ENCODE measurements at regions not wholly inside any gene's neighbourhood (a gene's known extent, or its start where the extent isn't known, plus 50 kb on each side); places are given as distances from the start of the nearest gene placed in this dataset.

DNA sequence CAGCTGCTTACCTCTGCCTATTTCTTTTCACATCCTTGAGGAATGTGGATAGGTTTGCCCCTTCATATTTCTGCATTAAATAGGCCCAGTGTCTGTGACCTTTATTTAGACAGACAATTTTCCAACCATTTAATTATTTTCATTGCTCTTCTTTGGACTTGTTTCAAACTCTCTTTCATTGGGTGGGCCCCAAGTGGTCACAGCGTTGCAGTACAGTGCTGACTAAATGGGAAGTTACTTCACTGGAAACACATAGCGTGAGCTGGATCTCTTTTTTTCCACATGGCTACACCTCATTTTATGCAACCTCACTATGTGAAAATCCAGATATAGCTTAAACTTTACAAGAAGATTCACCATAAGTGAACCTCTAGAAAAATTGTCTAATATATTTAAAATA lies 438.9 kb downstream of the ADAMTS20 start:
- Mint-ChIP-seq H3K9me3 (ENCODE audit: unreplicated experiment) (no peaks in the 10 kb centered on the region), H3K4me1 (ENCODE audit: unreplicated experiment) (peaks cover 13% of the 10 kb centered on the region), H3K4me3 (ENCODE audit: unreplicated experiment) (no peak overlapping the region), H3K36me3 (ENCODE audit: unreplicated experiment) (no peaks in the 10 kb centered on the region), H3K27ac (ENCODE audit: unreplicated experiment) (no peak overlapping the region), H3K27me3 (ENCODE audit: unreplicated experiment) (no peaks in the 10 kb centered on the region)
- TF ChIP-seq, protein P1, sequence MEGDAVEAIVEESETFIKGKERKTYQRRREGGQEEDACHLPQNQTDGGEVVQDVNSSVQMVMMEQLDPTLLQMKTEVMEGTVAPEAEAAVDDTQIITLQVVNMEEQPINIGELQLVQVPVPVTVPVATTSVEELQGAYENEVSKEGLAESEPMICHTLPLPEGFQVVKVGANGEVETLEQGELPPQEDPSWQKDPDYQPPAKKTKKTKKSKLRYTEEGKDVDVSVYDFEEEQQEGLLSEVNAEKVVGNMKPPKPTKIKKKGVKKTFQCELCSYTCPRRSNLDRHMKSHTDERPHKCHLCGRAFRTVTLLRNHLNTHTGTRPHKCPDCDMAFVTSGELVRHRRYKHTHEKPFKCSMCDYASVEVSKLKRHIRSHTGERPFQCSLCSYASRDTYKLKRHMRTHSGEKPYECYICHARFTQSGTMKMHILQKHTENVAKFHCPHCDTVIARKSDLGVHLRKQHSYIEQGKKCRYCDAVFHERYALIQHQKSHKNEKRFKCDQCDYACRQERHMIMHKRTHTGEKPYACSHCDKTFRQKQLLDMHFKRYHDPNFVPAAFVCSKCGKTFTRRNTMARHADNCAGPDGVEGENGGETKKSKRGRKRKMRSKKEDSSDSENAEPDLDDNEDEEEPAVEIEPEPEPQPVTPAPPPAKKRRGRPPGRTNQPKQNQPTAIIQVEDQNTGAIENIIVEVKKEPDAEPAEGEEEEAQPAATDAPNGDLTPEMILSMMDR (IDR thresholded peaks at IDR 0.05): no peak
- DNase-seq (ENCODE audit: extremely low spot score, unreplicated experiment): no peak

DNA sequence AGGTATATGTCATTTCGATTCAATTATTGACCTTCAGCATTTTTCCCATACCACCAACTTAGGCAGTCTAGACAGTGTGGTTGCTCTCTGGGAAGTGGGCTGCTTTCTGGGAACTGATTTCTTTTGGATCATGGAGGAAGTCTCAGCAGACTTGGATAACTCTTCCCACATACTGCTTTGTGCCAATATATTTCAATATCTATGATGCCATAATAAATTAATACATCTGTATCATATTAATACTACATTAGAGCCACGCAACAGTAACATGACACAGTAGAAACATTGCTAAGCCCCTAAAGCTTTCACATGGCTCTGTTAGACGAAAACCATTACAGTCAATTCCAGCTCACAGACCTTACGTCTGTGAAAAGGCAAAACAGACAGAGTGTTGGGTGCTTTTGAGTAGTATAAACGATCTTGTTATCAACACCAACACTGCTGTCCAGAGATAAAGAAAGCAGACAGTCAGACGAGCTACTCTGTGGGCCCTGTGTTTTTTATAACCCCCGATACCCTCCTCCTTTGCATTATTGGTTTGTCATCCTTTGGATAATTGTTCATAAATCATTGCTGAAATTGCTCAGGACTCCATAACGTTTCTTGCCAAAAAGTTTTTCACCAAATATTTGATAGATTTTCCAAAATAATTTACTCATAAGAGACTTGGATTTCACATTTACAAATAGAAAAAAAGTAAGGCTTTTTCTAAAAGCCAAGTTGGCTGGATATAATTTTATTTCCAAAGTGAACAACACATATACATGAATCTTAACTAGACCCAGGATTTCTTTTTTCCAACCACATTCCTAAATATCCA lies 439.7 kb downstream of the ADAMTS20 start:
- TF ChIP-seq, protein P1 (IDR thresholded peaks at IDR 0.05): no peak
- H3K36me3 Mint-ChIP-seq (ENCODE audit: unreplicated experiment): no peaks in the 10 kb centered on the region
- H3K4me1 Mint-ChIP-seq (ENCODE audit: unreplicated experiment): peaks cover 13% of the 10 kb centered on the region
- H3K27ac Mint-ChIP-seq (ENCODE audit: unreplicated experiment): no peak overlapping the region
- no peak overlapping the region for H3K4me3 Mint-ChIP-seq (ENCODE audit: unreplicated experiment)
- DNase-seq (ENCODE audit: extremely low spot score, unreplicated experiment): no peak
- H3K27me3 Mint-ChIP-seq (ENCODE audit: unreplicated experiment): peaks cover 2% of the 10 kb centered on the region
- no peaks in the 10 kb centered on the region for H3K9me3 Mint-ChIP-seq (ENCODE audit: unreplicated experiment)

DNA sequence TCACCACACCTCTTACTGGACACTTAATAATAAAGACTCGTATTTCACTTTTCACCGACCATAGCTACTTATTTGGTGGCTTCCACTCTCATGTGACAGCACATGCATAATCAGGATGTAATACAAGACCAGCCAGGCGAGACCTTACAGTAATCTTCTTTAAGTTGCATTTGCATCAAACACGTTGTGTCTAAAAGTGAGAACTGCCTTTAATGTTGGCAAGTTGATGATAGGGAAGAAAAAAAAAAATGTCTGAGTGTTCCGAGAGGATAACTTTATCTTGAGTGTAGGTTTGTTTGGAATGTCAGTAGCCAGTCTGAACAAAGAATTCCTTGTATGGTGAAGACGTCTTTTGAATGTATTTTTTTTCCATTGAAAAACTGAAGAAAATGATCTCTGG lies 440.4 kb downstream of the ADAMTS20 start:
- Mint-ChIP-seq H3K4me3 (ENCODE audit: unreplicated experiment) (no peak overlapping the region), H3K27me3 (ENCODE audit: unreplicated experiment) (peaks cover 2% of the 10 kb centered on the region), H3K9me3 (ENCODE audit: unreplicated experiment) (no peaks in the 10 kb centered on the region), H3K27ac (ENCODE audit: unreplicated experiment) (no peak overlapping the region), H3K4me1 (ENCODE audit: unreplicated experiment) (peaks cover 13% of the 10 kb centered on the region), H3K36me3 (ENCODE audit: unreplicated experiment) (no peaks in the 10 kb centered on the region)
- TF ChIP-seq, protein P1 (IDR thresholded peaks at IDR 0.05): no peak
- no peak for DNase-seq (ENCODE audit: extremely low spot score, unreplicated experiment)

DNA sequence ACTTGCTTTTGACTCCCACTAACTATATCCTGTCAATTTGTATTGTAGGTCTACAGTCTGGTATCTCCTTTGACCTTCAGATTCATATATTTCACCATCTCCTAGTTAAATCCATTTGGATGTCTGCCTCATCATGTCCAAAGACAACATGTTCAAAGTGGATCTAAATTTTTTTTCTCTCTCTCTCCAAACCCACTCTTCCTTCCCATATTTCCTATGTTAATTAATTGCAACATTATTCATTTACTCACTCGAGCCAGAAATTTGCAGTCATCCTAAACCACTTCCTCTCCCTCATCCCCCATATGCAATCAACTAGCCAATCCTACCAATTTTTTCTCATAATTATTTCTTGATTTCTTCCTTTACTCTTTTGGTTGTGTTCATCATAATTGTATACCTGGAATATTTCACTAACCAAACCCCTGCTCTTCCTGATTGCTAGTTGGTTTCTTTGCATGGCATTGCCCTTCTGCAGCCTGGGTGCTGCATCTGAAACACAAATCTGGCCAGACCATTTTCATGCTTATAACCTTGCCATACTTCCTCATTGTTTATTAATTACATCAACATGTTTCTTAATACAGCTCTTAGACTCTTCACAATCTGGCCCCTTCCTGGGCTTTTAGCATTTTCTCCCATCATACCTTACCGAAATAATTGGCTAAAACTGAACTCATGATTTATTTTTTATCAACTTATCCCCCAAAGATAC lies 442.2 kb downstream of the ADAMTS20 start:
- Mint-ChIP-seq H3K36me3 (ENCODE audit: unreplicated experiment) (no peaks in the 10 kb centered on the region), H3K27ac (ENCODE audit: unreplicated experiment) (no peak overlapping the region), H3K9me3 (ENCODE audit: unreplicated experiment) (no peaks in the 10 kb centered on the region), H3K4me3 (ENCODE audit: unreplicated experiment) (no peak overlapping the region), H3K27me3 (ENCODE audit: unreplicated experiment) (peaks cover 2% of the 10 kb centered on the region), H3K4me1 (ENCODE audit: unreplicated experiment) (peaks cover 14% of the 10 kb centered on the region)
- TF ChIP-seq, protein P1 (IDR thresholded peaks at IDR 0.05): no peak
- DNase-seq (ENCODE audit: extremely low spot score, unreplicated experiment): no peak

DNA sequence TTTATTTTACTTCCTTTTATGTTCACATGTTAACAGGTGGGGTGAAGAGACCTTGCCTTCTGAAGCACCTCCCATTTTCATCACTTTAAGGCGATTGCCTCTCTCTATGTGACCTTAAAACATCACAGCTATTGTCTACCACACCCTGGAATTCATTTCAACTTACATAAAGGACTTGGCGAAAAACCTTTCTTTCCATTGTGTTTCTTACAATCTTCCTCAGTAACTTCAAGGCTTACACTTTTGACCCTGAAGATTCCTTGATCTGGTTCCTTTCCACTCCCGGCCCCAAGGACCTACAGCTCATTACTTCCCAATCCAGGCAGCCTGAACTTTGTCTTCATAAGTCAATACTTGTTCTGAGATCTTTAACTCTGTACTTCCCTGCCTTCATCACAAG lies 443.3 kb downstream of the ADAMTS20 start:
- H3K4me1 Mint-ChIP-seq (ENCODE audit: unreplicated experiment): peaks cover 19% of the 10 kb centered on the region
- no peaks in the 10 kb centered on the region for H3K36me3 Mint-ChIP-seq (ENCODE audit: unreplicated experiment)
- TF ChIP-seq, protein P1 (IDR thresholded peaks at IDR 0.05): no peak
- H3K27ac Mint-ChIP-seq (ENCODE audit: unreplicated experiment): no peak overlapping the region
- H3K4me3 Mint-ChIP-seq (ENCODE audit: unreplicated experiment): no peak overlapping the region
- peaks cover 2% of the 10 kb centered on the region for H3K27me3 Mint-ChIP-seq (ENCODE audit: unreplicated experiment)
- H3K9me3 Mint-ChIP-seq (ENCODE audit: unreplicated experiment): no peaks in the 10 kb centered on the region
- no peak for DNase-seq (ENCODE audit: extremely low spot score, unreplicated experiment)

Data from osteocyte (in vitro differentiated cells).